ENCODE measurements at regions not wholly inside any gene's neighbourhood (a gene's known extent, or its start where the extent isn't known, plus 50 kb on each side); places are given as distances from the start of the nearest gene placed in this dataset.

- H3K36me3 Mint-ChIP-seq: no peaks in the 10 kb centered on the region
- no peaks in the 10 kb centered on the region for H3K36me3 ChIP-seq (ENCODE audit: control insufficient read depth in 2 of 3, insufficient read depth in 3 of 3, low read length in 3 of 3)
- ChIA-PET POLR2A (no interaction called here), CTCF (no interaction called here)
- H3K27ac ChIP-seq (ENCODE audit: low read depth, low read length): no peak overlapping the region
- H3K4me1 Mint-ChIP-seq: peaks cover 0 to 1% (median 0%) of the 10 kb centered on the region in 7 donors
- peaks cover 11 to 43% (median 13%) of the 10 kb centered on the region in 5 donors for H3K27me3 Mint-ChIP-seq
- no peaks in the 10 kb centered on the region for H3K4me1 ChIP-seq (ENCODE audit: control insufficient read depth in 2 of 2, insufficient read depth in 2 of 2, low read length in 2 of 2)
- no peaks in the 10 kb centered on the region for H3K9me3 ChIP-seq (ENCODE audit: control insufficient read depth in 2 of 3, low read length in 3 of 3)
- H3K4me3 ChIP-seq (ENCODE audit: low read length): no peak overlapping the region
- no peak overlapping the region for H3K4me3 Mint-ChIP-seq
- H3K27me3 ChIP-seq (ENCODE audit: control insufficient read depth in 2 of 2, insufficient read depth in 2 of 2, low read length in 2 of 2): no peaks in the 10 kb centered on the region
- DNase-seq (no peak), ATAC-seq (no peak)
- peaks cover 0 to 3% (median 0%) of the 10 kb centered on the region in 11 donors for H3K9me3 Mint-ChIP-seq
- intact Hi-C loops (cut with micrococcal nuclease): no loop called here
- H3K27ac Mint-ChIP-seq: no peak overlapping the region
Measured at GRCh38 chr6:40280231-40280630, 306.9 kb downstream of the LRFN2 start.

DNA sequence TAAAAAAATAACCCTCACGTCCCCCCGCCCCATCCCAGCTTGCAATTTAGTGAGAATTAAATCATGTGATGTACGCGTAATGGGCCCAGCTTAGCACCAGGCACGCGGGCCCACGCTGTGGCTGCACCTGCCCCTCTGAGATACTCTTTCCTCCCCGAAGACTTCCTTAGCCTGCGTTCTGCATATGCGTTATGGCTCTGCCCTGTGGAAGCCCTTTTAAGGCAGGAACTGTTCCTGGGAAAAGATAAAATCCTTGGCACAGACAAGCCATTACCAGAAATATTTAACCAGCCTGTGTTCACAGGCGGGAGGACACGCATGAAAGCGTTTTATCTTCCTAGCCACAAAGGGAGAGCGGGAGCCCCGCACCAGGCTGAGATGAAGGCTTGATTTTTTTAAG is 311.0 kb downstream of the LRFN2 start:
- intact Hi-C loops (cut with micrococcal nuclease): no loop called here
- POLR2A ChIA-PET: no interaction called here
- H3K36me3 Mint-ChIP-seq: no peaks in the 10 kb centered on the region

DNA sequence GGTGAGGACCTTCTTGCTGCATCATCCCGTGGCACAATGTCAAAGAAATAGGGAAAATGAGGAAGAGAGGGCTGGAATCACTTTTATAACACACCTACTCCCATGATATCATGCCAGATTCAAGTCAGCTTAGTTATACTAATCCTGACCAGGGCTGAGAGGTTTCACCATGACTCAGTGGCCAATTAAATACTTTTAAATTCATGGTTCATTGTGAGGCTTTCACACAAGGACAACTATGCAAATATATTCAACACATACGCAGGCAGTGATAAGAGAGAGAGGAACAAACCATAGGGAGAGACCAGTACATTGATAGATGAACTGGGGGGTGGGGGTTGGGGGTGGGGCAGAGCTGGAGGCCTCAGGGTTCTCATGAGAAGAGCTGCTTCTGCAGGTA is 313.1 kb downstream of the LRFN2 start:
- Histone ChIP-seq H3K36me3 (ENCODE audit: control insufficient read depth in 2 of 3, insufficient read depth in 3 of 3, low read length in 3 of 3) (no peaks in the 10 kb centered on the region), H3K27me3 (ENCODE audit: control insufficient read depth in 2 of 2, insufficient read depth in 2 of 2, low read length in 2 of 2) (no peaks in the 10 kb centered on the region), H3K4me1 (ENCODE audit: control insufficient read depth in 2 of 2, insufficient read depth in 2 of 2, low read length in 2 of 2) (no peaks in the 10 kb centered on the region), H3K27ac (ENCODE audit: low read depth, low read length) (no peak overlapping the region), H3K9me3 (ENCODE audit: control insufficient read depth in 2 of 3, low read length in 3 of 3) (no peaks in the 10 kb centered on the region), H3K4me3 (ENCODE audit: low read length) (no peak overlapping the region)
- ATAC-seq: no peak
- Mint-ChIP-seq H3K4me3 (no peak overlapping the region), H3K27ac (no peak overlapping the region), H3K4me1 (no peaks in the 10 kb centered on the region), H3K36me3 (no peaks in the 10 kb centered on the region), H3K27me3 (peaks cover 4 to 33% (median 18%) of the 10 kb centered on the region in 5 donors), H3K9me3 (peaks cover 0 to 2% (median 0%) of the 10 kb centered on the region in 11 donors)
- CTCF ChIA-PET: no interaction called here
- intact Hi-C loops (cut with micrococcal nuclease): no loop called here
- POLR2A ChIA-PET: no interaction called here
- DNase-seq: no peak

More for the DNA sequence above, 311.0 kb downstream of the LRFN2 start:
- Histone ChIP-seq H3K27ac (ENCODE audit: low read depth, low read length) (no peak overlapping the region), H3K36me3 (ENCODE audit: control insufficient read depth in 2 of 3, insufficient read depth in 3 of 3, low read length in 3 of 3) (no peaks in the 10 kb centered on the region), H3K4me3 (ENCODE audit: low read length) (no peak overlapping the region), H3K9me3 (ENCODE audit: control insufficient read depth in 2 of 3, low read length in 3 of 3) (no peaks in the 10 kb centered on the region), H3K27me3 (ENCODE audit: control insufficient read depth in 2 of 2, insufficient read depth in 2 of 2, low read length in 2 of 2) (no peaks in the 10 kb centered on the region), H3K4me1 (ENCODE audit: control insufficient read depth in 2 of 2, insufficient read depth in 2 of 2, low read length in 2 of 2) (no peaks in the 10 kb centered on the region)
- CTCF ChIA-PET: no interaction called here
- peaks cover 3 to 20% (median 18%) of the 10 kb centered on the region in 5 donors for H3K27me3 Mint-ChIP-seq
- H3K9me3 Mint-ChIP-seq: peaks cover 0 to 2% (median 0%) of the 10 kb centered on the region in 11 donors
- no peak for DNase-seq
- no peak for ATAC-seq
- no peak overlapping the region for H3K27ac Mint-ChIP-seq
- no peak overlapping the region for H3K4me3 Mint-ChIP-seq
- no peaks in the 10 kb centered on the region for H3K4me1 Mint-ChIP-seq

DNA sequence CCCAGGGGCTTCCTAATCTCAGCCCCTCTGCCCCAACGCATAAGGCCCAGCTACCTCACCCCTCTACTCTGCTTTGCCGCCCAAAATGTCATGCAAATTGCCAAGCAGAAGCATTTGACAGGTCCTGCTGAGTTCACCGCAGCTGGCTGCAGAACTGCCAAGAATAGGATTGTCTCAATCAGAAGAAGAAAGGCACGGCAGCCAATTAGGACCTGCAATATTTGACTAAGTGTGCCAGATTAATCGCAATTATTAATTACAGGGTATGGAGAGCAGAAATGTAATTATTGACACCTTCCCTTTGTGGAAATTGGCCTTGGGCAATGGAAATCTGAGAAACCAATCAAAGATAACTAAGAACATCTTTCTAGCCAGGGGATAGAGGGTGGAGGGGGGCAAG is 318.6 kb downstream of the LRFN2 start:
- Histone ChIP-seq H3K27ac (ENCODE audit: low read depth, low read length) (no peak overlapping the region), H3K4me1 (ENCODE audit: control insufficient read depth in 2 of 2, insufficient read depth in 2 of 2, low read length in 2 of 2) (no peaks in the 10 kb centered on the region), H3K4me3 (ENCODE audit: low read length) (no peak overlapping the region), H3K27me3 (ENCODE audit: control insufficient read depth in 2 of 2, insufficient read depth in 2 of 2, low read length in 2 of 2) (no peaks in the 10 kb centered on the region), H3K9me3 (ENCODE audit: control insufficient read depth in 2 of 3, low read length in 3 of 3) (no peaks in the 10 kb centered on the region), H3K36me3 (ENCODE audit: control insufficient read depth in 2 of 3, insufficient read depth in 3 of 3, low read length in 3 of 3) (no peaks in the 10 kb centered on the region)
- DNase-seq (no peak), ATAC-seq (no peak)
- Mint-ChIP-seq H3K4me3 (no peak overlapping the region), H3K4me1 (no peaks in the 10 kb centered on the region), H3K27me3 (peaks cover 4 to 17% (median 14%) of the 10 kb centered on the region in 5 donors), H3K36me3 (no peaks in the 10 kb centered on the region), H3K27ac (no peak overlapping the region), H3K9me3 (peaks cover 0 to 3% (median 0%) of the 10 kb centered on the region in 11 donors)
- ChIA-PET POLR2A (no interaction called here), CTCF (no interaction called here)
- intact Hi-C loops (cut with micrococcal nuclease): no loop called here

DNA sequence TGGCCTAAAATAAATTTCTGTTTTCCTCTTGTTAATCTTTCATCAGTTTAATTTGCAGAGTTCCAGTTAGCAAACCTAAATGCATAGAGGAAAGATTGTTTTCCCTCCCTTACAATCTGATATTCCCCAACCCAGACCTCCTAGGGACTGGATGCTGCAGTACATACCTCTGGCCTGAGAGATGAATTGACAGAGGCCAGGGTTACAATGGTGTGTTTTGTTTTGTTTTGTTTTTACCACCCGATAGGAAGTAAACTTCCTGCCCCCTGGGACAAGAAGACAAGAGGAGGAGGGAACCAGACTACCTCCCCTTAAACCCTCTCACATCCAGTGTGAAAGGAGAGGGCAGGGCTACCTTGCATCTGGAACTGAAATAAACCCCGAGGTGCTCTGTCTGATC is 319.0 kb downstream of the LRFN2 start:
- Mint-ChIP-seq H3K9me3 (peaks cover 0 to 3% (median 0%) of the 10 kb centered on the region in 11 donors), H3K4me3 (no peak overlapping the region), H3K27ac (no peak overlapping the region), H3K4me1 (no peaks in the 10 kb centered on the region), H3K27me3 (peaks cover 0 to 16% (median 10%) of the 10 kb centered on the region in 5 donors), H3K36me3 (no peaks in the 10 kb centered on the region)
- Histone ChIP-seq H3K4me1 (ENCODE audit: control insufficient read depth in 2 of 2, insufficient read depth in 2 of 2, low read length in 2 of 2) (no peaks in the 10 kb centered on the region), H3K36me3 (ENCODE audit: control insufficient read depth in 2 of 3, insufficient read depth in 3 of 3, low read length in 3 of 3) (no peaks in the 10 kb centered on the region), H3K4me3 (ENCODE audit: low read length) (no peak overlapping the region), H3K9me3 (ENCODE audit: control insufficient read depth in 2 of 3, low read length in 3 of 3) (no peaks in the 10 kb centered on the region), H3K27ac (ENCODE audit: low read depth, low read length) (no peak overlapping the region), H3K27me3 (ENCODE audit: control insufficient read depth in 2 of 2, insufficient read depth in 2 of 2, low read length in 2 of 2) (no peaks in the 10 kb centered on the region)
- ChIA-PET POLR2A (no interaction called here), CTCF (no interaction called here)
- intact Hi-C loops (cut with micrococcal nuclease): no loop called here
- no peak for DNase-seq
- ATAC-seq: no peak

GRCh38 chr6:40265615-40266014 is 321.5 kb downstream of the LRFN2 start:
- no peaks in the 10 kb centered on the region for H3K4me1 Mint-ChIP-seq
- CTCF ChIA-PET: interaction anchor here (0.7 kb wide), 1 partner anchor 44 kb away, joined by 3 read pairs; no protein-coding TSS in a partner anchor

GRCh38 chr6:40263970-40264369 is 323.2 kb downstream of the LRFN2 start:
- Mint-ChIP-seq H3K9me3 (peaks cover 0 to 12% (median 0%) of the 10 kb centered on the region in 11 donors), H3K4me1 (no peaks in the 10 kb centered on the region), H3K27ac (no peak overlapping the region), H3K36me3 (no peaks in the 10 kb centered on the region), H3K4me3 (no peak overlapping the region), H3K27me3 (peaks cover 0 to 14% (median 10%) of the 10 kb centered on the region in 5 donors)
- POLR2A ChIA-PET: no interaction called here
- H3K4me1 ChIP-seq (ENCODE audit: control insufficient read depth in 2 of 2, insufficient read depth in 2 of 2, low read length in 2 of 2): no peaks in the 10 kb centered on the region
- H3K27ac ChIP-seq (ENCODE audit: low read depth, low read length): no peak overlapping the region
- CTCF ChIA-PET: no interaction called here
- no peak for DNase-seq
- intact Hi-C loops (cut with micrococcal nuclease): no loop called here
- no peaks in the 10 kb centered on the region for H3K36me3 ChIP-seq (ENCODE audit: control insufficient read depth in 2 of 3, insufficient read depth in 3 of 3, low read length in 3 of 3)
- no peaks in the 10 kb centered on the region for H3K27me3 ChIP-seq (ENCODE audit: control insufficient read depth in 2 of 2, insufficient read depth in 2 of 2, low read length in 2 of 2)
- no peaks in the 10 kb centered on the region for H3K9me3 ChIP-seq (ENCODE audit: control insufficient read depth in 2 of 3, low read length in 3 of 3)
- no peak for ATAC-seq
- no peak overlapping the region for H3K4me3 ChIP-seq (ENCODE audit: low read length)

More at GRCh38 chr6:40265615-40266014, 321.5 kb downstream of the LRFN2 start:
- H3K36me3 ChIP-seq (ENCODE audit: control insufficient read depth in 2 of 3, insufficient read depth in 3 of 3, low read length in 3 of 3): no peaks in the 10 kb centered on the region
- peaks cover 0 to 8% (median 0%) of the 10 kb centered on the region in 11 donors for H3K9me3 Mint-ChIP-seq
- H3K4me1 ChIP-seq (ENCODE audit: control insufficient read depth in 2 of 2, insufficient read depth in 2 of 2, low read length in 2 of 2): no peaks in the 10 kb centered on the region
- no peak for ATAC-seq
- POLR2A ChIA-PET: no interaction called here
- no peak overlapping the region for H3K27ac ChIP-seq (ENCODE audit: low read depth, low read length)
- intact Hi-C loops (cut with micrococcal nuclease): no loop called here
- no peaks in the 10 kb centered on the region for H3K36me3 Mint-ChIP-seq
- no peak overlapping the region for H3K4me3 ChIP-seq (ENCODE audit: low read length)
- no peaks in the 10 kb centered on the region for H3K27me3 ChIP-seq (ENCODE audit: control insufficient read depth in 2 of 2, insufficient read depth in 2 of 2, low read length in 2 of 2)
- H3K27me3 Mint-ChIP-seq: peaks cover 0 to 19% (median 10%) of the 10 kb centered on the region in 5 donors
- no peaks in the 10 kb centered on the region for H3K9me3 ChIP-seq (ENCODE audit: control insufficient read depth in 2 of 3, low read length in 3 of 3)
- H3K27ac Mint-ChIP-seq: no peak overlapping the region
- no peak overlapping the region for H3K4me3 Mint-ChIP-seq
- no peak for DNase-seq
